Dermis blood vessel endothelial cell (primary cell): ENCODE measurements at regions not wholly inside any gene's neighbourhood (a gene's known extent, or its start where the extent isn't known, plus 50 kb on each side); places are given as distances from the start of the nearest gene placed in this dataset.

Experiments used
- DNase-seq: peaks from one replicate; pipeline ENCODE4 v3.0.0; 2010

DNA sequence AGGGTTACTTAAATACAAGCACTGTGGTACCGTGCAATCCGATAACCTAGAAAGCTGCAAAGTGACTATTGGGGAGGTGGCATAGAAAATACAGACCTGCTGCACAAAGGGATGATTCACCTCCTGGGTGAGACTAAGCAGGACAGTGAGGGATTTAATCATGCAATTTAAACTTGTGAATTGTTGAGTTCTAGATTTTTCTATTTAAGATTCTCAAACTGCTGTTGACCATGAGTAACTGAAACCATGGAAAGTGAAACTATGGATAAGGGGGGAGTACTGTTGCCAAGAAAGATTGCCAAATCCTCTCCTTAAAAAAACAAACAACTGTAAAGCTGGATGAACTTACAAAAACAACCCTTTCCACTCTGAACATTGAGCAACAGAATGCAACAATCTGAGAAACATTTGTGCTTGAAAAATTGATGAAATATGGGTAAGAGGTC is 61.5 kb upstream of the NUDT12 start:
- peak; percentile 2 for DNase-seq

DNA sequence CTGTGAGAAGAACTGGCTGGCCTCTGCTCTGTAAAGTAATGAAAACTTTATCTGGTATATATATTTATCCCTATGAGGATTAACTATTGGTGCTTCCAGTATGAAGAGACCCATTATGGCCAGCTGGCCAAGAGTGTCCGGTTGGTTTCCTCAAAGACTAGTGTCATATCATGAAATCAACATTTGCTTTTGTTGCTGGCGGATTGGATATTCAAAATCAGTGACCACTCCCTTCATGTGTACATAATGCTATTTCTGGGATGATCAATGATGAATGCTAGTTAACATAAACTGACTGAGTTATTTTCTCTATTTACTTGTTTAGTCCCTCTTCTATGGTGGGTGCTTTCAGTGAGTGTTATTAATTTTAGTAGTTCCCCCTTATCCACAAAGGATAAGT is 60.8 kb upstream of the NUDT12 start:
- DNase-seq = no peak

DNA sequence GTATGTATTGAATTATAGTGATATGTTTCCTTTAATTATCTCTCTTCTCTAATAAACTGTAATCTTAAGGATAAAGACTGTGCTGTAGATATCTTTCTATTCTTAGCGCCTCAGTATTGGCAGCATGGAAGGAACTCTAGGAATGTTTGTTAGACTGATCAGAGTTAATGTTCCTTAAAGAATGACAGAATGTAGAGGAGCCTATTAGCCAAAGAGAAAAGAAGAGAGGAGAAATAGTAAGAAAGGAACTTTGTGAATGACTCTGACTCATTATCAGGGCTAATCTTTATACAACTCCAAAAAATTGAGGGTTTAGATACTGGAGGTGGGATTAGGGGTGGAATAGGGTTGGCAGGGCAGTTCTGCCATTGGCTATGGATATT is 59.0 kb upstream of the NUDT12 start:
- DNase-seq = no peak

DNA sequence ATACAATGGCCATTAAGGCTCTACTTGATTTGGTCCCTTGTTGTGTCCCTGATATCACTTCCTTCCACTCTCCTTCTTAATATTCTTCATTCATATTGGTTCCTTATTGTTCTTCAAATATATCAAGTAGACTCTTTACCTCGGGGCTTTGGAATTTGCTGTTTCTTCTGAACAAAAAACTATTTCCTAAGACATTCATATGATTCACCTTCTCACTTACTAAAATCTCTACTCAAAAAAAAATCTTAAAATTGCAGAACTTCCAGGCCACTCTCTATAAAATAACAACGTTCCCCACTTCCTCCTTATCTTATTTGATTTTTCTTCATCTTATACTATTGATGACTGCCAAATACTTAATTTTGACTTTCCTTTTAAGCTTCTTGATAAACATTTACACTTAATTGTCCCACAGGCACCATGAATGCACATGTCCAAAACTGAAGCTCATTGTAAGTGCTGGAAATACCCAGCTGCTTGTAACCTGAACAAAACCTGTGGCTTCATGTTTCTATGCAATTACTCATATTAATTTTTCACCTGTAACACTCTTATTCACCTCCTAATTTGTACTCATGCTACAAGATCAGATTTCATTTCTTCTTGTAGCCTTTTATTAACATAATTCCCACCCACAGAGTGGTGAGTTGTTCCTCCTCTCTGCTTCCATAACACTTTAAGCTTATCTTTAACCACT is 58.4 kb upstream of the NUDT12 start:
- DNase-seq = no peak

DNA sequence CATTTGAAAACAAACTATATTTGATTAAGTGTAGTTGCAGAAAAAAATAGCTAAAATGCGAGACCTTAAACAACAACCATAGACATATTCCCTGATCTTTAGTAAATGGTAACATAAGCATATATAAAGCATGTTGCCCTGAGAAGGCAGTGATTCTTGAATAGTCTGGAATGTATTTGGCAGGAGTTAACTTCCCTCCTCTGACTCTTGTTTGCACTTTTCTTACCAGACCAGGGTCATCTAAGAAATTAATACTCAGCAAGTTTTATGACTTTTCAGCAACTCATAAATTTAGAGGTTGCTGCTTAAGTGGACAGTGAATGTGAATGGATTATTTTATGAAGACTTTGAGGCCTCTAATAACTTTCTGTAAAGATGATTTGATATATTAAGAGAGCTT is 55.3 kb upstream of the NUDT12 start:
- DNase-seq = no peak

DNA sequence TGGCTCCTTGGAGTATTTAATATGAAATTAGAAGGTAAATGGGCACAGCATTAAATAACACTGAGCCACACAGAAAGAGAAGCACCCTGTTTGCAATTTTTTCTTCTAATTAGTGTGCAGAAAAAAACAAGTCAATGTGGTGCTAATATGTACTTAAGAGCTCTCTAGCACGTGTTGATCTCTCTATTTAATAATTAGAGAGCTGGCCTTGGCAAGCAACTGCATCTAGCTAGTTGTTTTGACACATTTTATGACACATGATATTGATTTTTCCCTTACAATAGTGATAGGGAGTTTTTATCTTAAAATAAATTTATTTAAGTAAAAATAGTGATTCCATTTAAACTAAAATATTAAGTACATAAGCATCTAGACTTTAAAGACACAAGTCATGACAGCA is 54.5 kb upstream of the NUDT12 start:
- no peak for DNase-seq

DNA sequence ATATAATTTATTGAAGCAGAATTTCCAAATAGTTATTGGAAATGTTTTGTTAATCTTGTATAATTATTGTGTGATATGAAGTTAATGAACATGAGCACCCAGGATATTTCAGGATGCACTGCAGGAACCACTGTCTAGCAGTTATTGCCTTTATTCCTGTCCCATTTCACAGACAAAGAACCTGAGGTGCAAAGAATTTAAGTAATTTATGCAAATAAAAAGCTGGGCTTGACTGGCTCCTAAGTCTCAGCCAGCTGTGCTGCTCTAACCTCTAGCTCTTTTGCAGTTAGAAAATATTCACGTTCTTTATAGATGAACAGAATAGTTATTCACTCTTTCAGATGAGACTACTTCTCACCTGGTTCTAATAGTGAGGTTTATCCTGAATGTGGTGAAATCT is 50.0 kb upstream of the NUDT12 start:
- no peak for DNase-seq
